OCI-LY7 (cell line): ENCODE measurements at regions not wholly inside any gene's neighbourhood (a gene's known extent, or its start where the extent isn't known, plus 50 kb on each side); places are given as distances from the start of the nearest gene placed in this dataset.

Experiments used
- BruUV-seq: library from RNA; stranded (reverse); fragments of 400-500 nt; replicated peaks from 2 replicates; lab custom pipeline; 2021; lab: Mats Ljungman, UMichigan
- CTCF ChIA-PET: fragments of 300-600 bp; sonication (Branson Sonifier 250); formaldehyde crosslinking; loops from one replicate; lab custom pipeline; 2022; ENCODE audit warnings: antibody characterized with exemption; ENCODE audit not compliant: unreplicated experiment; lab: Charles Lee
- POLR2A ChIA-PET: fragments of 300-600 bp; sonication (Branson Sonifier 250); formaldehyde crosslinking; loops from one replicate; lab custom pipeline; 2022; ENCODE audit warnings: antibody characterized with exemption; lab: Charles Lee
- DNase-seq: peaks from one replicate; pipeline ENCODE4 v3.0.0-alpha.2; 2015; ENCODE audit warnings: low spot score
- H2AFZ ChIP-seq: fragments of 200-600 bp; sonication (generic), shearing (Covaris generic); 2 replicates; pipeline ENCODE4 v1.6.1; 2014; ENCODE audit warnings: mild to moderate bottlenecking, antibody characterized with exemption, low read length, moderate library complexity
- H3K27ac ChIP-seq: fragments of 200-600 bp; sonication (generic); 2 replicates; pipeline ENCODE4 v1.5.1; 2014; ENCODE audit warnings: mixed run types, low read depth, mild to moderate bottlenecking, moderate library complexity, low read length, inconsistent platforms; ENCODE audit not compliant: poor library complexity, severe bottlenecking
- H3K36me3 ChIP-seq: fragments of 200-600 bp; sonication (generic); 2 replicates; pipeline ENCODE4 v1.6.1; 2014; ENCODE audit warnings: mild to moderate bottlenecking, antibody characterized with exemption, low read length, moderate library complexity, mixed read lengths; ENCODE audit not compliant: insufficient read depth
- H3K4me1 ChIP-seq: fragments of 200-600 bp; sonication (generic); 2 replicates; pipeline ENCODE4 v1.5.1; 2014; ENCODE audit warnings: mild to moderate bottlenecking, low read length; ENCODE audit not compliant: insufficient read depth, poor library complexity, severe bottlenecking
- H3K4me2 ChIP-seq: fragments of 200-600 bp; sonication (generic); 2 replicates; pipeline ENCODE4 v1.6.1; 2014; ENCODE audit warnings: mild to moderate bottlenecking, low read length
- H3K4me3 ChIP-seq: fragments of 200-600 bp; sonication (generic); 2 replicates; pipeline ENCODE4 v1.5.1; 2014; ENCODE audit warnings: mild to moderate bottlenecking, low read depth, low read length; ENCODE audit not compliant: poor library complexity, severe bottlenecking
- H3K79me2 ChIP-seq: fragments of 200-600 bp; sonication (generic); 2 replicates; pipeline ENCODE4 v1.6.1; 2016; ENCODE audit warnings: low read depth, mild to moderate bottlenecking, low read length, moderate library complexity, mixed read lengths; ENCODE audit not compliant: insufficient read depth
- H3K9me2 ChIP-seq: fragments of 200-600 bp; sonication (generic); 2 replicates; pipeline ENCODE4 v1.6.1; 2016; ENCODE audit warnings: mild to moderate bottlenecking, low read length, mixed read lengths; ENCODE audit not compliant: insufficient read depth
- H3K9me3 ChIP-seq: fragments of 200-600 bp; sonication (generic); 2 replicates; pipeline ENCODE4 v1.6.1; 2014; ENCODE audit warnings: mild to moderate bottlenecking, mixed run types, low read length, mixed read lengths
- H4K20me1 ChIP-seq: fragments of 200-600 bp; sonication (generic); 2 replicates; pipeline ENCODE4 v1.6.1; 2014; ENCODE audit warnings: mild to moderate bottlenecking, antibody characterized with exemption, low read length, moderate library complexity, mixed read lengths; ENCODE audit not compliant: insufficient read depth
- CTCF ChIP-seq: fragments of 200-600 bp; sonication (generic); conservative IDR thresholded peaks from 2 replicates; pipeline ENCODE4 v1.5.1; 2014; ENCODE audit warnings: mild to moderate bottlenecking, antibody characterized with exemption, low read length, moderate library complexity, mixed read lengths
- EZH2phosphoT487 ChIP-seq: fragments of 200-600 bp; sonication (generic); IDR thresholded peaks from 2 replicates; pipeline ENCODE4 v1.6.1; 2018; ENCODE audit warnings: low read depth, borderline replicate concordance, mild to moderate bottlenecking, mixed run types, antibody characterized with exemption, low read length, moderate library complexity, mixed read lengths
- intact Hi-C: fragments of 100-400 bp; cut with micrococcal nuclease; formaldehyde crosslinking; loops from one replicate; pipeline ENCODE4 v1.10.0; 2022; ENCODE audit not compliant: unreplicated experiment

- Histone ChIP-seq H3K79me2 (no peaks in the 10 kb centered on the region), H3K4me1 (no peaks in the 10 kb centered on the region), H4K20me1 (no peaks in the 10 kb centered on the region), H3K27ac (no peak overlapping the region), H3K9me2 (no peaks in the 10 kb centered on the region), H3K4me2 (no peak overlapping the region), H3K36me3 (no peaks in the 10 kb centered on the region), H3K9me3 (no peaks in the 10 kb centered on the region), H3K4me3 (no peak overlapping the region), H2AFZ (no peak overlapping the region)
- POLR2A ChIA-PET, result no interaction called here
- BruUV-seq, result no TSS peak
- CTCF ChIA-PET, result no interaction called here
- DNase-seq, result no peak
- intact Hi-C loops, result no loop called here
- no peak for TF ChIP-seq EZH2phosphoT487
These were observed 126.3 kb upstream of the PEG3 start for GRCh38 chr19:56966697-56967299.

GRCh38 chr19:56969156-56969555 lies 128.6 kb upstream of the PEG3 start:
- no peaks in the 10 kb centered on the region for H3K4me1 ChIP-seq
- no peaks in the 10 kb centered on the region for H3K9me3 ChIP-seq
- no peak for DNase-seq
- no peak overlapping the region for H2AFZ ChIP-seq
- H4K20me1 ChIP-seq, result no peaks in the 10 kb centered on the region
- intact Hi-C loops, result no loop called here
- CTCF ChIA-PET, result no interaction called here
- TF ChIP-seq CTCF, result no peak
- no peak for TF ChIP-seq EZH2phosphoT487
- no peaks in the 10 kb centered on the region for H3K36me3 ChIP-seq
- no peak overlapping the region for H3K4me2 ChIP-seq
- no peaks in the 10 kb centered on the region for H3K9me2 ChIP-seq
- H3K27ac ChIP-seq, result no peak overlapping the region
- BruUV-seq, result no TSS peak
- no peaks in the 10 kb centered on the region for H3K79me2 ChIP-seq
- no peak overlapping the region for H3K4me3 ChIP-seq
- POLR2A ChIA-PET, result no interaction called here

GRCh38 chr19:56969759-56970178 lies 129.2 kb upstream of the PEG3 start:
- no TSS peak for BruUV-seq
- H3K4me2 ChIP-seq, result no peak overlapping the region

More at GRCh38 chr19:56969759-56970178, 129.2 kb upstream of the PEG3 start:
- H4K20me1 ChIP-seq, result no peaks in the 10 kb centered on the region
- DNase-seq, result no peak
- no peaks in the 10 kb centered on the region for H3K36me3 ChIP-seq
- H3K79me2 ChIP-seq, result no peaks in the 10 kb centered on the region
- no peaks in the 10 kb centered on the region for H3K9me2 ChIP-seq
- TF ChIP-seq CTCF (no peak), EZH2phosphoT487 (no peak)
- CTCF ChIA-PET, result no interaction called here
- intact Hi-C loops, result no loop called here
- no peak overlapping the region for H3K27ac ChIP-seq
- POLR2A ChIA-PET, result no interaction called here
- no peak overlapping the region for H2AFZ ChIP-seq
- no peak overlapping the region for H3K4me3 ChIP-seq
- no peaks in the 10 kb centered on the region for H3K9me3 ChIP-seq
- H3K4me1 ChIP-seq, result no peaks in the 10 kb centered on the region
